SK-N-SH (cell line): ENCODE measurements at regions not wholly inside any gene's neighbourhood (a gene's known extent, or its start where the extent isn't known, plus 50 kb on each side); places are given as distances from the start of the nearest gene placed in this dataset.

Experiments used
- CTCF ChIA-PET: fragments of 300-600, 350-600 bp; formaldehyde crosslinking; extraction: SDS; loops from one replicate; lab custom pipeline; 2021; lab: Yijun Ruan, JAX
- POLR2A ChIA-PET: fragments of 350-600 bp; sonication (Branson Sonifier 250); formaldehyde crosslinking; extraction: SDS; loops from one replicate; lab custom pipeline; 2020; ENCODE audit warnings: antibody characterized with exemption, inconsistent platforms; lab: Yijun Ruan, JAX
- DNase-seq: peaks from one replicate; pipeline ENCODE4 v3.0.0; 2012
- H2AFZ ChIP-seq: fragments of 200-600 bp; sonication (generic); 2 replicates; pipeline ENCODE4 v1.8.1; 2016; ENCODE audit warnings: antibody characterized with exemption, mild to moderate bottlenecking, low read depth
- H3F3A ChIP-seq: fragments of 200-600 bp; sonication (generic); replicated peaks from 2 replicates; pipeline ENCODE3; 2016; ENCODE audit warnings: antibody characterized with exemption, mild to moderate bottlenecking; ENCODE audit not compliant: insufficient read depth
- H3K27ac ChIP-seq, 2 experiments: fragments of 200-500 bp in 1 of 2; fragments of 200-600 bp in 1 of 2; sonication (Bioruptor generic) in 1 of 2; sonication (generic), shearing (Covaris generic) in 1 of 2; 2 replicates each; pipeline versions ENCODE4 v1.5.1 to v1.6.1; 2014 to 2016; ENCODE audit warnings: low read depth in 2 of 2, inconsistent platforms in 1 of 2, low read length in 1 of 2, mild to moderate bottlenecking in 1 of 2, mixed read lengths in 1 of 2
- H3K27me3 ChIP-seq: fragments of 200-600 bp; sonication (generic), shearing (Covaris generic); 2 replicates; pipeline ENCODE4 v1.6.1; 2016; ENCODE audit warnings: mixed run types; ENCODE audit not compliant: insufficient read depth
- H3K36me3 ChIP-seq, 2 experiments: fragments of 200-500 bp in 1 of 2; fragments of 200-600 bp in 1 of 2; sonication (Bioruptor generic) in 1 of 2; sonication (generic) in 1 of 2; replicated peaks in 1 of 2; 2 replicates each; pipeline versions ENCODE3 to v1.5.1; 2014 to 2016; ENCODE audit warnings: low read length in 1 of 2, mild to moderate bottlenecking in 1 of 2; ENCODE audit not compliant: insufficient read depth in 2 of 2, control insufficient read depth in 1 of 2
- H3K4me1 ChIP-seq, 2 experiments: fragments of 200-500 bp in 1 of 2; fragments of 200-600 bp in 1 of 2; sonication (Bioruptor generic) in 1 of 2; sonication (generic), shearing (Covaris generic) in 1 of 2; 2 replicates each; pipeline versions ENCODE4 v1.5.1 to v1.6.1; 2014 to 2016; ENCODE audit warnings: low read depth in 1 of 2, low read length in 1 of 2, mixed run types in 1 of 2; ENCODE audit not compliant: insufficient read depth in 2 of 2, control insufficient read depth in 1 of 2
- H3K4me2 ChIP-seq: fragments of 200-600 bp; sonication (generic), shearing (Covaris generic); 2 replicates; pipeline ENCODE4 v1.6.1; 2017; ENCODE audit warnings: mixed run types
- H3K4me3 ChIP-seq, 2 experiments: fragments of 200-500 bp in 1 of 2; fragments of 200-600 bp in 1 of 2; sonication (Bioruptor generic) in 1 of 2; sonication (generic), shearing (Covaris generic) in 1 of 2; 2 replicates each; pipeline versions ENCODE4 v1.5.1 to v1.8.1; 2014 to 2016; ENCODE audit warnings: low read depth in 2 of 2, inconsistent platforms in 1 of 2, low read length in 1 of 2, mild to moderate bottlenecking in 1 of 2, mixed read lengths in 1 of 2, moderate library complexity in 1 of 2
- H3K79me2 ChIP-seq: fragments of 200-600 bp; sonication (generic); 2 replicates; pipeline ENCODE4 v1.8.1; 2017; ENCODE audit warnings: mild to moderate bottlenecking; ENCODE audit not compliant: insufficient read depth
- H3K9ac ChIP-seq: fragments of 200-600 bp; sonication (generic); 2 replicates; pipeline ENCODE4 v1.6.1; 2017; ENCODE audit warnings: mixed run types
- H3K9me2 ChIP-seq: fragments of 200-600 bp; sonication (generic); 2 replicates; pipeline ENCODE4 v1.6.1; 2017; ENCODE audit warnings: mixed run types
- H3K9me3 ChIP-seq: fragments of 200-600 bp; sonication (generic); 2 replicates; pipeline ENCODE4 v1.6.1; 2017; ENCODE audit warnings: mixed run types, mild to moderate bottlenecking, moderate library complexity
- H4K20me1 ChIP-seq: fragments of 200-600 bp; sonication (generic); 2 replicates; pipeline ENCODE4 v1.6.1; 2017; ENCODE audit warnings: mild to moderate bottlenecking, mixed run types; ENCODE audit not compliant: insufficient read depth
- FOSL2 ChIP-seq: IDR thresholded peaks from 2 replicates; pipeline ENCODE4 v1.4.0; 2012; ENCODE audit warnings: low read depth, mild to moderate bottlenecking, moderate library complexity, borderline replicate concordance
- PBX3 ChIP-seq: IDR thresholded peaks from 2 replicates; pipeline ENCODE4; 2012
- REST ChIP-seq: IDR thresholded peaks from 2 replicates; pipeline ENCODE4 v1.6.1; 2012; ENCODE audit warnings: mild to moderate bottlenecking, low read depth, low read length, moderate library complexity
- RFX5 ChIP-seq: IDR thresholded peaks from 2 replicates; pipeline ENCODE4 v1.6.1; 2012; ENCODE audit warnings: mild to moderate bottlenecking, improper control_type of control experiment, low read length
- SIN3A ChIP-seq: IDR thresholded peaks from 2 replicates; pipeline ENCODE4 v1.6.1; 2012; ENCODE audit warnings: low read depth, mild to moderate bottlenecking, low read length, moderate library complexity, borderline replicate concordance
- SMC3 ChIP-seq: IDR thresholded peaks from 2 replicates; pipeline ENCODE4 v1.6.1; 2012; ENCODE audit warnings: low read depth, low read length, improper control_type of control experiment
- TAF1 ChIP-seq: IDR thresholded peaks from 2 replicates; pipeline ENCODE4 v1.6.1; 2012; ENCODE audit warnings: low read depth, mild to moderate bottlenecking, low read length, moderate library complexity, borderline replicate concordance
- WGBS: methylation state at CpG from one replicate; pipeline ENCODE4 v1.1.6; 2017; ENCODE audit warnings: low lambda C conversion rate; 5-methylcytosine and 5-hydroxymethylcytosine counted together

GRCh38 chr1:90504509-90504908 lies 212.6 kb downstream of the BARHL2 start:
- no peak overlapping the region for H3K27ac ChIP-seq
- DNase-seq = no peak
- H3K9me2 ChIP-seq = no peaks in the 10 kb centered on the region
- H3K36me3 ChIP-seq = no peaks in the 10 kb centered on the region
- H3K4me1 ChIP-seq = no peaks in the 10 kb centered on the region
- H3F3A ChIP-seq = no peaks in the 10 kb centered on the region
- H3K4me3 ChIP-seq = no peak overlapping the region
- WGBS = 0% methylated on average over 1 of the region's 1 CpG
- peaks cover 10% of the 10 kb centered on the region; the same call in 1 of the 2 replicates for H3K27me3 ChIP-seq
- no peak overlapping the region for H2AFZ ChIP-seq
- no peaks in the 10 kb centered on the region for H3K9me3 ChIP-seq
- H3K9ac ChIP-seq = no peak overlapping the region
- no peaks in the 10 kb centered on the region for H4K20me1 ChIP-seq
- no peak for TF ChIP-seq SMC3
- TF ChIP-seq RFX5 = no peak
- TF ChIP-seq REST = no peak
- TF ChIP-seq TAF1 = no peak
- TF ChIP-seq SIN3A = no peak
- CTCF ChIA-PET = no interaction called here
- no peaks in the 10 kb centered on the region for H3K79me2 ChIP-seq
- POLR2A ChIA-PET = no interaction called here
- H3K4me2 ChIP-seq = no peak overlapping the region

GRCh38 chr1:90502696-90503095 lies 214.4 kb downstream of the BARHL2 start:
- POLR2A ChIA-PET = no interaction called here
- WGBS = 0% methylated on average over 1 of the region's 1 CpG
- Histone ChIP-seq H3F3A (no peaks in the 10 kb centered on the region), H3K4me1 (no peaks in the 10 kb centered on the region), H3K27me3 (peaks cover 10% of the 10 kb centered on the region; the same call in 1 of the 2 replicates), H3K27ac (no peak overlapping the region), H3K4me2 (no peak overlapping the region), H3K9ac (no peak overlapping the region), H3K79me2 (no peaks in the 10 kb centered on the region), H3K36me3 (no peaks in the 10 kb centered on the region), H2AFZ (no peak overlapping the region), H3K9me2 (no peaks in the 10 kb centered on the region), H3K9me3 (no peaks in the 10 kb centered on the region), H4K20me1 (no peaks in the 10 kb centered on the region), H3K4me3 (no peak overlapping the region)
- TF ChIP-seq PBX3 = no peak
- no peak for TF ChIP-seq FOSL2
- no peak for DNase-seq
- CTCF ChIA-PET = interaction anchor here (1.4 kb wide), 1 partner anchor 15 kb away, joined by 3 read pairs; no protein-coding TSS in a partner anchor
